MM.1S (cell line): ENCODE measurements at regions not wholly inside any gene's neighbourhood (a gene's known extent, or its start where the extent isn't known, plus 50 kb on each side); places are given as distances from the start of the nearest gene placed in this dataset.

Experiments used
- CTCF ChIP-seq: fragments of 300-600 bp; sonication (generic); IDR thresholded peaks from 2 replicates; pipeline ENCODE4 v1.5.1; 2016; ENCODE audit warnings: antibody characterized with exemption, low read length, mixed read lengths
- EZH2phosphoT487 ChIP-seq: fragments of 300-600 bp; sonication (generic); IDR thresholded peaks from 2 replicates; pipeline ENCODE4 v1.6.1; 2018; ENCODE audit warnings: antibody characterized with exemption, low read length

- no peak for TF ChIP-seq CTCF
- no peak for TF ChIP-seq EZH2phosphoT487
Observed at GRCh38 chr2:105569606-105570005, 170.8 kb upstream of the FHL2 start.
